Neural cell (in vitro differentiated cells): ENCODE measurements at regions not wholly inside any gene's neighbourhood (a gene's known extent, or its start where the extent isn't known, plus 50 kb on each side); places are given as distances from the start of the nearest gene placed in this dataset.

Experiments
- EP300 ChIP-seq: fragments of 450-650 bp; conservative IDR thresholded peaks from 2 replicates; pipeline ENCODE4 v1.6.1; 2014; ENCODE audit warnings: antibody characterized with exemption, mild to moderate bottlenecking, moderate library complexity; ENCODE audit not compliant: poor library complexity, severe bottlenecking
- EZH2 ChIP-seq: fragments of 200-600, 300-800 bp; shearing (Covaris generic), sonication (generic); IDR thresholded peaks from 2 replicates; pipeline ENCODE4 v1.6.1; 2014; ENCODE audit warnings: antibody characterized with exemption, low read length, borderline replicate concordance, mild to moderate bottlenecking; ENCODE audit not compliant: insufficient read depth, poor library complexity, severe bottlenecking
- MXI1 ChIP-seq: fragments of 450-650 bp; conservative IDR thresholded peaks from 2 replicates; pipeline ENCODE4 v1.6.1; 2014; ENCODE audit warnings: antibody characterized with exemption, mild to moderate bottlenecking; ENCODE audit not compliant: poor library complexity, severe bottlenecking
- POLR2AphosphoS5 ChIP-seq: IDR thresholded peaks from 2 replicates; pipeline ENCODE4 v1.6.1; 2012
- RAD21 ChIP-seq: fragments of 450-650 bp; conservative IDR thresholded peaks from 2 replicates; pipeline ENCODE4 v1.6.1; 2014; ENCODE audit warnings: antibody characterized with exemption, mild to moderate bottlenecking, moderate library complexity
- SMC3 ChIP-seq: fragments of 450-650 bp; conservative IDR thresholded peaks from 2 replicates; pipeline ENCODE4 v1.6.1; 2014; ENCODE audit warnings: antibody characterized with exemption, mild to moderate bottlenecking, moderate library complexity; ENCODE audit not compliant: poor library complexity
- TAF1 ChIP-seq: IDR thresholded peaks from 2 replicates; pipeline ENCODE4 v1.6.1; 2012; ENCODE audit warnings: low read depth
- TF ChIP-seq, protein P1 (sequence below): fragments of 450-650 bp; IDR thresholded peaks from 2 replicates; pipeline ENCODE4 v1.5.1; 2014; ENCODE audit warnings: antibody characterized with exemption, mild to moderate bottlenecking, moderate library complexity; ENCODE audit not compliant: poor library complexity, severe bottlenecking
- TF ChIP-seq, protein P2 (sequence below): IDR thresholded peaks from 2 replicates; pipeline ENCODE4 v1.6.1; 2012; ENCODE audit warnings: borderline replicate concordance

DNA sequence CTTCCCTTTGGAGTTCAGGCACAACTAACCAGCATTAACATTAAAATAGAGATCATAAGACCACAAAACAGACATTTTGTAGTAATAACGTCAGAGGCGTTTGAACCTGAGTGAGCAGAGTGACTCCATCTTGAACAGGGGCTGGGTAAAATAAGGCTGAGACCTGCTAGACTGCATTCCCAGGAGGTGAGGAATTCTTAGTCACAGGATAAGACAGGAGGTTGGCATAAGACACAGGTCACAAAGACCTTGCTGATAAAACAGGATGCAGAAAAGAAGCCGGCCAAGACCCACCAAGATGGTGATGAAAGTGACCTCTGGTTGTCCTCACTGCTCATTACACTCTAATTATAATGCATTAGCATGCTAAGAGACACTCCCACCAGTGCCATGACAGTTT lies 493.2 kb upstream of the AUTS2 start:
- no peak for TF ChIP-seq TAF1
- TF ChIP-seq, protein P1, sequence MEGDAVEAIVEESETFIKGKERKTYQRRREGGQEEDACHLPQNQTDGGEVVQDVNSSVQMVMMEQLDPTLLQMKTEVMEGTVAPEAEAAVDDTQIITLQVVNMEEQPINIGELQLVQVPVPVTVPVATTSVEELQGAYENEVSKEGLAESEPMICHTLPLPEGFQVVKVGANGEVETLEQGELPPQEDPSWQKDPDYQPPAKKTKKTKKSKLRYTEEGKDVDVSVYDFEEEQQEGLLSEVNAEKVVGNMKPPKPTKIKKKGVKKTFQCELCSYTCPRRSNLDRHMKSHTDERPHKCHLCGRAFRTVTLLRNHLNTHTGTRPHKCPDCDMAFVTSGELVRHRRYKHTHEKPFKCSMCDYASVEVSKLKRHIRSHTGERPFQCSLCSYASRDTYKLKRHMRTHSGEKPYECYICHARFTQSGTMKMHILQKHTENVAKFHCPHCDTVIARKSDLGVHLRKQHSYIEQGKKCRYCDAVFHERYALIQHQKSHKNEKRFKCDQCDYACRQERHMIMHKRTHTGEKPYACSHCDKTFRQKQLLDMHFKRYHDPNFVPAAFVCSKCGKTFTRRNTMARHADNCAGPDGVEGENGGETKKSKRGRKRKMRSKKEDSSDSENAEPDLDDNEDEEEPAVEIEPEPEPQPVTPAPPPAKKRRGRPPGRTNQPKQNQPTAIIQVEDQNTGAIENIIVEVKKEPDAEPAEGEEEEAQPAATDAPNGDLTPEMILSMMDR = no peak
- no peak for TF ChIP-seq POLR2AphosphoS5
- TF ChIP-seq RAD21 = no peak
- no peak for TF ChIP-seq EZH2
- TF ChIP-seq, protein P2, sequence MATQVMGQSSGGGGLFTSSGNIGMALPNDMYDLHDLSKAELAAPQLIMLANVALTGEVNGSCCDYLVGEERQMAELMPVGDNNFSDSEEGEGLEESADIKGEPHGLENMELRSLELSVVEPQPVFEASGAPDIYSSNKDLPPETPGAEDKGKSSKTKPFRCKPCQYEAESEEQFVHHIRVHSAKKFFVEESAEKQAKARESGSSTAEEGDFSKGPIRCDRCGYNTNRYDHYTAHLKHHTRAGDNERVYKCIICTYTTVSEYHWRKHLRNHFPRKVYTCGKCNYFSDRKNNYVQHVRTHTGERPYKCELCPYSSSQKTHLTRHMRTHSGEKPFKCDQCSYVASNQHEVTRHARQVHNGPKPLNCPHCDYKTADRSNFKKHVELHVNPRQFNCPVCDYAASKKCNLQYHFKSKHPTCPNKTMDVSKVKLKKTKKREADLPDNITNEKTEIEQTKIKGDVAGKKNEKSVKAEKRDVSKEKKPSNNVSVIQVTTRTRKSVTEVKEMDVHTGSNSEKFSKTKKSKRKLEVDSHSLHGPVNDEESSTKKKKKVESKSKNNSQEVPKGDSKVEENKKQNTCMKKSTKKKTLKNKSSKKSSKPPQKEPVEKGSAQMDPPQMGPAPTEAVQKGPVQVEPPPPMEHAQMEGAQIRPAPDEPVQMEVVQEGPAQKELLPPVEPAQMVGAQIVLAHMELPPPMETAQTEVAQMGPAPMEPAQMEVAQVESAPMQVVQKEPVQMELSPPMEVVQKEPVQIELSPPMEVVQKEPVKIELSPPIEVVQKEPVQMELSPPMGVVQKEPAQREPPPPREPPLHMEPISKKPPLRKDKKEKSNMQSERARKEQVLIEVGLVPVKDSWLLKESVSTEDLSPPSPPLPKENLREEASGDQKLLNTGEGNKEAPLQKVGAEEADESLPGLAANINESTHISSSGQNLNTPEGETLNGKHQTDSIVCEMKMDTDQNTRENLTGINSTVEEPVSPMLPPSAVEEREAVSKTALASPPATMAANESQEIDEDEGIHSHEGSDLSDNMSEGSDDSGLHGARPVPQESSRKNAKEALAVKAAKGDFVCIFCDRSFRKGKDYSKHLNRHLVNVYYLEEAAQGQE = no peak
- TF ChIP-seq MXI1 = no peak
- TF ChIP-seq EP300 = no peak
- TF ChIP-seq SMC3 = no peak
